Transverse colon (tissue), 4 donors: ENCODE measurements at regions not wholly inside any gene's neighbourhood (a gene's known extent, or its start where the extent isn't known, plus 50 kb on each side); places are given as distances from the start of the nearest gene placed in this dataset.

Source experiments
- DNase-seq: peaks from one replicate; pipeline ENCODE4 v3.0.0-alpha.2; 2019
- H3K27ac ChIP-seq, 4 donors: fragments of 200-600 bp; sonication (generic); 2 replicates each; pipeline ENCODE4 v1.5.1; 2016 to 2018; ENCODE audit warnings: inconsistent platforms in 4 of 4
- H3K27me3 ChIP-seq: fragments of 200-600 bp; sonication (generic); 2 replicates; pipeline ENCODE4 v1.5.1; 2017; ENCODE audit warnings: inconsistent platforms
- H3K36me3 ChIP-seq, 4 donors: fragments of 200-600 bp; sonication (generic); 2 replicates each; pipeline ENCODE4 v1.5.1; 2017 to 2019; ENCODE audit warnings: inconsistent platforms in 4 of 4
- H3K4me1 ChIP-seq, 4 donors: fragments of 200-600 bp; sonication (generic); 2 replicates each; pipeline ENCODE4 v1.5.1; 2017 to 2020; ENCODE audit warnings: inconsistent platforms in 4 of 4
- H3K4me3 ChIP-seq, 4 donors: fragments of 200-600 bp; sonication (generic); 1 replicate in 1 of 4; 2 replicates in 3 of 4; pipeline versions ENCODE4 v1.5.1 to v1.6.1; 2017 to 2019; ENCODE audit warnings: inconsistent platforms in 4 of 4
- H3K9me3 ChIP-seq, 2 donors: fragments of 200-600 bp; sonication (generic); 2 replicates each; pipeline ENCODE4 v1.5.1; 2017 to 2019; ENCODE audit warnings: inconsistent platforms in 2 of 2
- EP300 ChIP-seq: sonication (generic); formaldehyde crosslinking; IDR thresholded peaks from one replicate; pipeline ENCODE4 v1.6.1; 2017; ENCODE audit warnings: antibody characterized with exemption, low read depth
- POLR2A ChIP-seq: fragments of 450-650 bp; IDR thresholded peaks from one replicate; pipeline ENCODE4 v1.6.1; 2016; ENCODE audit warnings: antibody characterized with exemption, mild to moderate bottlenecking, moderate library complexity
- POLR2AphosphoS5 ChIP-seq, 3 donors: sonication (generic); formaldehyde crosslinking; IDR thresholded peaks; one replicate each; pipeline ENCODE4 v1.6.1; 2016; ENCODE audit warnings: antibody characterized with exemption in 3 of 3
- WGBS, 2 donors: methylation state at CpG; one replicate each; pipeline ENCODE4 v1.1.5; 2018; ENCODE audit warnings: low coverage in 1 of 2; 5-methylcytosine and 5-hydroxymethylcytosine counted together
- in situ Hi-C, 4 donors: fragments of 200-750 bp; cut with MboI; loops; one replicate each; pipeline versions ENCODE4 v1.15.0 to v1.15.1; 2017; ENCODE audit warnings: low sequenced_read_pairs in 3 of 4, low pct_ligation_motif_present in 1 of 4, low pct_unique_long_range_greater_than_20kb in 1 of 4
- intact Hi-C: fragments of 100-400 bp; cut with DNase I; formaldehyde crosslinking; loops from one replicate; pipeline ENCODE4 v1.15.1; 2023; ENCODE audit warnings: low total_unique reads
- TF ChIP-seq, protein P1 (sequence below), 5 experiments: fragments of 200-600 bp in 3 of 5; fragments of 450-650 bp in 2 of 5; sonication (generic) in 3 of 5; IDR thresholded peaks; 1 replicate in 2 of 5; 2 replicates in 3 of 5; pipeline ENCODE4 v1.5.1; 2016 to 2017; ENCODE audit warnings: antibody characterized with exemption in 5 of 5, inconsistent platforms in 3 of 5, mild to moderate bottlenecking in 2 of 5, moderate library complexity in 1 of 5

DNA sequence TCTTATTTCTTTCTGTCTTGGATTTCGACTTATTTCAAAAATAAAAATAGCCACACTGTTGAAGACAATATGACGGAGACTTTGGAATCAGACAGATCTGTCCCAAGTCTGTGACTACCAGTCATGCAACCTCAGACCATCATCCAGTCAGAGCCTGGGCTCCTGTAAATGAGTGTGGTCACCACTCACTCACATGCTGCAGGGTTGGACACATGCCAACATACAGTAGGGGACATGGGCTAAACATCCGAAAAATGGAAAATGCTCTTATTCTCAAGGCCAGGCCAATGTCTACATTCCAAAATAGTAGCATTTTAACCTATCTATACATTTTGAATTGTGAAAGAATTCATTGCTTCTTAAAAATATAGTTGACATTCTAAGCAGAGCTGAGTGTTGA lies 75.5 kb upstream of the EDNRB start:
- WGBS, 2 donors, result 75 to 89% methylated on average over 2 to 3 of the region's 3 CpGs
- in situ Hi-C loops (no loop called here), intact Hi-C loops (no loop called here)
- Histone ChIP-seq H3K27ac (no peak overlapping the region), H3K9me3 (no peaks in the 10 kb centered on the region), H3K4me1 (no peaks in the 10 kb centered on the region), H3K4me3 (no peak overlapping the region), H3K36me3 (no peaks in the 10 kb centered on the region), H3K27me3 (no peaks in the 10 kb centered on the region)
- DNase-seq, result no peak
- TF ChIP-seq EP300, result no peak
- TF ChIP-seq, protein P1, sequence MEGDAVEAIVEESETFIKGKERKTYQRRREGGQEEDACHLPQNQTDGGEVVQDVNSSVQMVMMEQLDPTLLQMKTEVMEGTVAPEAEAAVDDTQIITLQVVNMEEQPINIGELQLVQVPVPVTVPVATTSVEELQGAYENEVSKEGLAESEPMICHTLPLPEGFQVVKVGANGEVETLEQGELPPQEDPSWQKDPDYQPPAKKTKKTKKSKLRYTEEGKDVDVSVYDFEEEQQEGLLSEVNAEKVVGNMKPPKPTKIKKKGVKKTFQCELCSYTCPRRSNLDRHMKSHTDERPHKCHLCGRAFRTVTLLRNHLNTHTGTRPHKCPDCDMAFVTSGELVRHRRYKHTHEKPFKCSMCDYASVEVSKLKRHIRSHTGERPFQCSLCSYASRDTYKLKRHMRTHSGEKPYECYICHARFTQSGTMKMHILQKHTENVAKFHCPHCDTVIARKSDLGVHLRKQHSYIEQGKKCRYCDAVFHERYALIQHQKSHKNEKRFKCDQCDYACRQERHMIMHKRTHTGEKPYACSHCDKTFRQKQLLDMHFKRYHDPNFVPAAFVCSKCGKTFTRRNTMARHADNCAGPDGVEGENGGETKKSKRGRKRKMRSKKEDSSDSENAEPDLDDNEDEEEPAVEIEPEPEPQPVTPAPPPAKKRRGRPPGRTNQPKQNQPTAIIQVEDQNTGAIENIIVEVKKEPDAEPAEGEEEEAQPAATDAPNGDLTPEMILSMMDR (IDR thresholded peaks at IDR 0.05), result no peak
- no peak for TF ChIP-seq POLR2A
- TF ChIP-seq POLR2AphosphoS5 (IDR thresholded peaks at IDR 0.05), result no peak

DNA sequence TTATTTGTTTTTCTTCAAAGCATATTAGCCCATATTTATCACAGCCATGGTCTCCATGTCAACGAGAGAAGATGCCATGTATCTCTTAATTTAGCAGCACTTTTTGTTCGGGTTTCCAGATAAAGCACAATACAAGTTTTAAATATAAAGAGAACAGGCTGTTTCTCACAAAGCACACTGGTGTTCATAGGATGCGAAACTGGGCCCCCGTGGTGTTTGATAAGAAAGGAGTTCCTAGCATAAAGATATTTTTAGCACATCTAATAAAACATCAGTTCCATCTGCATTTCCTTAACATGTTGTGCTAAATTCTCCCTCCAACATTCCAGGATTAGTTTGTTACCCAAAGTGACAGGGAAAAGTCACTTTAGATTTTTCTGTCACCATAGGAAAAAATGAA lies 72.4 kb upstream of the EDNRB start:
- Histone ChIP-seq H3K9me3 (no peaks in the 10 kb centered on the region), H3K4me3 (no peak overlapping the region), H3K27ac (no peak overlapping the region), H3K4me1 (no peaks in the 10 kb centered on the region), H3K27me3 (no peaks in the 10 kb centered on the region), H3K36me3 (no peaks in the 10 kb centered on the region)
- in situ Hi-C loops (no loop called here), intact Hi-C loops (no loop called here)
- 42 to 51% methylated on average over 4 of the region's 4 CpGs for WGBS, 2 donors
- TF ChIP-seq POLR2AphosphoS5 (IDR thresholded peaks at IDR 0.05) (no peak), EP300 (no peak), POLR2A (no peak)
- TF ChIP-seq, protein P1 (IDR thresholded peaks at IDR 0.05), result no peak
- no peak for DNase-seq

DNA sequence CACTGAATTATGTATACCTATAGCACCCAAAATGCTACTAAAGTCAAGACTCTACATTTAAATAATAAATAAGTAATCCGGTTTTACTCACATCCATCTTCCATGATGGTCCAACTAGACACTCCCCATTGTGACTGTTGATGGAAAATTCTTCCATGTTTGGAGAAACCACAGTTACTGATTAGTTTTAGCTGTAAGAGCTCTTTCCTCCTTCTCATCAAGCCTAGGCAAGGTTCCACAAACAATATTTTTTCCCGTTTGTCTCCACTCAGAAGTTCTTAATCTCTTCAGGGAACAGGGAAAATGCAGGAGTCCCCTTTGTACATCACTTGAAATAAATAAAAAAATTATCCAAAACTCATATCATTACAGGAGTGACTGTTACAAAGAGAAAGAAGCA lies 70.7 kb upstream of the EDNRB start:
- in situ Hi-C loops, result no loop called here
- intact Hi-C loops, result no loop called here
- Histone ChIP-seq H3K27ac (no peak overlapping the region), H3K4me3 (no peak overlapping the region), H3K27me3 (no peaks in the 10 kb centered on the region), H3K36me3 (no peaks in the 10 kb centered on the region), H3K9me3 (no peaks in the 10 kb centered on the region), H3K4me1 (no peaks in the 10 kb centered on the region)
- WGBS, 2 donors, result 45 to 60% methylated on average over 2 of the region's 2 CpGs
- DNase-seq, result no peak
- TF ChIP-seq POLR2AphosphoS5 (IDR thresholded peaks at IDR 0.05) (no peak), POLR2A (no peak), EP300 (no peak)
- TF ChIP-seq, protein P1 (IDR thresholded peaks at IDR 0.05), result no peak

DNA sequence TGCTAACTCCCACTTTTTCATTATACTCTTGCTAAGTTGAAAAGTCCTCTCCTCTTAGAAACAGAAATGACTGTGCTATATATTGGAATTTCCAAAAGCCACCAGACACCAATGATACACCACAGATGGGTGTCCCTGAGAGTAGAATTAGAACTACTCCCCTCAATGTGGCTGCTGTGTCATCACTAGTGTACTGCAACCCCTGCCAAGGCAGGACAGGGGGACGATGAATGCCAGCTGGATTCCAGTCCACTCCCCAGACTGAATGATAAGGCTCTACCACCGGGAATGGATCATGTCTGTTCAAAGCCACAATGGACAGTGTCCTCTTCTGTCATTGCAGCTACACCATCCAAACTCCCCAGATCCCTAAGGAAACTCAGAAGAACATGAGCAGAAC lies 69.7 kb upstream of the EDNRB start:
- intact Hi-C loops, result no loop called here
- no peak for TF ChIP-seq POLR2A
- TF ChIP-seq EP300, result no peak
- TF ChIP-seq, protein P1 (IDR thresholded peaks at IDR 0.05), result no peak
- TF ChIP-seq POLR2AphosphoS5 (IDR thresholded peaks at IDR 0.05), result no peak
- 86% methylated on average over 2 of the region's 2 CpGs; no CpG with 5 or more reads in 1 of the 2 donors for WGBS, 2 donors
- Histone ChIP-seq H3K4me1 (no peaks in the 10 kb centered on the region), H3K27ac (no peak overlapping the region), H3K9me3 (no peaks in the 10 kb centered on the region), H3K27me3 (no peaks in the 10 kb centered on the region), H3K36me3 (no peaks in the 10 kb centered on the region), H3K4me3 (no peak overlapping the region)
- in situ Hi-C loops, result no loop called here
- no peak for DNase-seq
